ENCODE measurements at regions not wholly inside any gene's neighbourhood (a gene's known extent, or its start where the extent isn't known, plus 50 kb on each side); places are given as distances from the start of the nearest gene placed in this dataset.

GRCh38 chr6:9634776-9635175 lies 780.1 kb downstream of the TFAP2A start:
- Histone ChIP-seq H3K4me3 (ENCODE audit: low read depth in 2 of 2, low read length in 2 of 2) (no peak overlapping the region), H3K27ac (ENCODE audit: low read length) (no peak overlapping the region), H3K9me3 (ENCODE audit: control insufficient read depth, insufficient read depth, low read depth, low read length) (peaks cover 4% of the 10 kb centered on the region; the same call in 1 of the 2 replicates), H3K27me3 (ENCODE audit: control insufficient read depth, insufficient read depth, low read length) (no peaks in the 10 kb centered on the region), H3K36me3 (ENCODE audit: control insufficient read depth, insufficient read depth, low read length) (no peaks in the 10 kb centered on the region), H3K4me1 (ENCODE audit: control insufficient read depth, insufficient read depth, low read length) (no peaks in the 10 kb centered on the region; the same call in 1 of the 2 replicates)
- ChIA-PET CTCF (no interaction called here), POLR2A (no interaction called here)
- in situ Hi-C loops (cut with HindIII; ENCODE audit: low pct_unique_long_range_greater_than_20kb, low sequenced_read_pairs): no loop called here
- intact Hi-C loops (cut with micrococcal nuclease; ENCODE audit: unreplicated experiment): no loop called here
- BruUV-seq (replicated peaks): no TSS peak
- DNase-seq (ENCODE audit: low read depth, low spot score) (no peak), ATAC-seq (no peak)
- no peak for TF ChIP-seq SIN3A (IDR thresholded peaks at IDR 0.05; ENCODE audit: borderline replicate concordance, insufficient read depth, low read depth, low read length)
- TF ChIP-seq, protein P1, sequence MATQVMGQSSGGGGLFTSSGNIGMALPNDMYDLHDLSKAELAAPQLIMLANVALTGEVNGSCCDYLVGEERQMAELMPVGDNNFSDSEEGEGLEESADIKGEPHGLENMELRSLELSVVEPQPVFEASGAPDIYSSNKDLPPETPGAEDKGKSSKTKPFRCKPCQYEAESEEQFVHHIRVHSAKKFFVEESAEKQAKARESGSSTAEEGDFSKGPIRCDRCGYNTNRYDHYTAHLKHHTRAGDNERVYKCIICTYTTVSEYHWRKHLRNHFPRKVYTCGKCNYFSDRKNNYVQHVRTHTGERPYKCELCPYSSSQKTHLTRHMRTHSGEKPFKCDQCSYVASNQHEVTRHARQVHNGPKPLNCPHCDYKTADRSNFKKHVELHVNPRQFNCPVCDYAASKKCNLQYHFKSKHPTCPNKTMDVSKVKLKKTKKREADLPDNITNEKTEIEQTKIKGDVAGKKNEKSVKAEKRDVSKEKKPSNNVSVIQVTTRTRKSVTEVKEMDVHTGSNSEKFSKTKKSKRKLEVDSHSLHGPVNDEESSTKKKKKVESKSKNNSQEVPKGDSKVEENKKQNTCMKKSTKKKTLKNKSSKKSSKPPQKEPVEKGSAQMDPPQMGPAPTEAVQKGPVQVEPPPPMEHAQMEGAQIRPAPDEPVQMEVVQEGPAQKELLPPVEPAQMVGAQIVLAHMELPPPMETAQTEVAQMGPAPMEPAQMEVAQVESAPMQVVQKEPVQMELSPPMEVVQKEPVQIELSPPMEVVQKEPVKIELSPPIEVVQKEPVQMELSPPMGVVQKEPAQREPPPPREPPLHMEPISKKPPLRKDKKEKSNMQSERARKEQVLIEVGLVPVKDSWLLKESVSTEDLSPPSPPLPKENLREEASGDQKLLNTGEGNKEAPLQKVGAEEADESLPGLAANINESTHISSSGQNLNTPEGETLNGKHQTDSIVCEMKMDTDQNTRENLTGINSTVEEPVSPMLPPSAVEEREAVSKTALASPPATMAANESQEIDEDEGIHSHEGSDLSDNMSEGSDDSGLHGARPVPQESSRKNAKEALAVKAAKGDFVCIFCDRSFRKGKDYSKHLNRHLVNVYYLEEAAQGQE (IDR thresholded peaks at IDR 0.05; ENCODE audit: insufficient read depth in 1 of 2, low read depth in 2 of 2, low read length in 1 of 2): no peak

GRCh38 chr6:9632026-9632425 lies 782.8 kb downstream of the TFAP2A start:
- Histone ChIP-seq H3K27ac (ENCODE audit: low read length) (no peak overlapping the region), H3K9me3 (ENCODE audit: control insufficient read depth, insufficient read depth, low read depth, low read length) (peaks cover 4% of the 10 kb centered on the region; the same call in 1 of the 2 replicates), H3K4me3 (ENCODE audit: low read depth in 2 of 2, low read length in 2 of 2) (no peak overlapping the region), H3K27me3 (ENCODE audit: control insufficient read depth, insufficient read depth, low read length) (no peaks in the 10 kb centered on the region), H3K4me1 (ENCODE audit: control insufficient read depth, insufficient read depth, low read length) (no peaks in the 10 kb centered on the region; the same call in 1 of the 2 replicates), H3K36me3 (ENCODE audit: control insufficient read depth, insufficient read depth, low read length) (no peaks in the 10 kb centered on the region)
- intact Hi-C loops (cut with micrococcal nuclease; ENCODE audit: unreplicated experiment) (no loop called here), in situ Hi-C loops (cut with HindIII; ENCODE audit: low pct_unique_long_range_greater_than_20kb, low sequenced_read_pairs) (no loop called here)
- CTCF ChIA-PET: no interaction called here
- TF ChIP-seq CTCF (IDR thresholded peaks at IDR 0.05): no peak
- TF ChIP-seq, protein P1 (IDR thresholded peaks at IDR 0.05; ENCODE audit: insufficient read depth in 1 of 2, low read depth in 2 of 2, low read length in 1 of 2): no peak
- TF ChIP-seq TCF7L2 (IDR thresholded peaks at IDR 0.05; ENCODE audit: low read depth, low read length): no peak
- no peak for TF ChIP-seq POLR2AphosphoS5 (IDR thresholded peaks at IDR 0.05; ENCODE audit: low read depth, low read length)
- no peak for TF ChIP-seq SIN3A (IDR thresholded peaks at IDR 0.05; ENCODE audit: borderline replicate concordance, insufficient read depth, low read depth, low read length)
- no peak for DNase-seq (ENCODE audit: low read depth, low spot score)
- BruUV-seq (replicated peaks): no TSS peak
- POLR2A ChIA-PET: no interaction called here
- ATAC-seq: no peak

All from Panc1 (cell line).